ENCODE measurements at regions not wholly inside any gene's neighbourhood (a gene's known extent, or its start where the extent isn't known, plus 50 kb on each side); places are given as distances from the start of the nearest gene placed in this dataset.
A peak's percentile ranks its signal among the peaks of the same experiment; 100 is the strongest.
"Not testable (repeated sequence)": the region's sequence is repeated elsewhere in the genome, so short reads cannot be mapped to it uniquely, and the experiment has no call there.

DNA sequence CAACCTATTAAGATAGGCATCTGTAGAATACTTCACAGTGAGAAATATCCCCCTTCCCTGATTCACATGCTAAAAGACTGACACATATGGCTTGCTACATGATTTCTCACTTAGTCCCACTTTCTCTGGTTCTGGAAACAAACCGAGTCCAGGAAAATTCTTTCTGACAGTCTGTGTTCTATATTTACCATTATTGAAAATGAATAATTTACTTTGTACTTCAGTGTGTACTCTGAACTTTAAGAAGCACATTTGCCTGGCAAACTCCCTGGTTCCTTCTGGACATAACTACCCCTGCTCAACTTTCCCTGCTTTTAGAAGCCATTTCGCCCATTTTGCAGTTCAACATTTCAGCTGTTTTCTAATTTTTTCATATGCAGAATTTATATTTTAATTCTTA is 53.6 kb downstream of the APCS start:
- DNase-seq, result no peak

DNA sequence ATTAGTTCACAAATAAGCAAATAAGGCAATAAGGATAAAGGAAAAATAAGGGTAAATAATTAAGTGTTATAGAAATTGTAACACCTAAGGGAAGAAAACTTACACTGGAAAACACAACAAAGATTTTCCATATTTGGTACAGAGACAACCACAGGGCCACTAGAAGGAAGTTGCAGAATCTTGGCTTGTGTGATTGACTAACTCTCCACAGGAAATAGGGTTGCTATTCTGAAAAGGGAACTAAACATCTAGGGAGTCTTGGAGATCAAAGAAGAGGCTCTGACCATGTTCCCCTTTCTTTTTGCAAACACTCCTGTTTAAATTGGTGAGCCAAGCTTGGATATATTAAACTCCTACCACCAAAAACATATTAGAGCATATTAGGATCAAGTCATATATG is 59.1 kb downstream of the APCS start:
- peak; percentile 6 for DNase-seq

DNA sequence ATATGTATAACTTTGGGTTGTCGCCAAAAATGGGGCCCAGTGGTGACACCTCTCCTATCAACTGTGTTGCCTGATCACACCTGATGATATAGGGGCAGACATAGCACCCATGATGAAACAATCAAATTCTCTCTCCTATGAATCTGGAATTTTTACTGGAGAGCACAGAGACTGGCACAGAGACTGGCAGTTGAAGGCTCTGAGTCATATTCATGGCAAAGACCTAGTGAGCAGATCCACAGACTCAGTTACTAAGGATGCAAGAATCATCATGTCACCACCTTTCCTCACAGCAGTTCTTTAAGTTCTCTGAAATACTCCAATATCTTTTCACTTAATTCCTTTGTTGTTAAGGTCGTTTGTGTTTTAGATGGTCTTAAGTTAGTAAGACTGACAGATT is 60.0 kb downstream of the APCS start:
- DNase-seq, result no peak

DNA sequence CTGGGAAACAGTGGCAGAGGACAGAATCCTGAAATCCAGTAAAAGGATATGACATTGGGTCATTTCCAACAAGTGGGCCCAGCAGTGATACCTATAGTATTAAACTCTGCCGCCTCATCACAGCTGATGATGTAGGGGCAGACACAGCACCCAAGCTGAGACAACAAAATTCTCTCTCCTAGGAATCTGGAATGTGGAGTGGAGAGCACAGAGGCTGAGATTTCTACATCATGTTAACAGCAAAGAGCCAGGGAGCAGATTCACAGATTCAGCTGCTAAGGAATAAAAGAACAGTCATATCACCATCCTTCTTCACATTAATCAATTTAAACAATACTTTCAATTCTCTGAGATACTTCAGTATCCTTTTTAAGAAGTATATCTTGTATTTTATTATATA is 61.9 kb downstream of the CRP start:
- no peak for DNase-seq

DNA sequence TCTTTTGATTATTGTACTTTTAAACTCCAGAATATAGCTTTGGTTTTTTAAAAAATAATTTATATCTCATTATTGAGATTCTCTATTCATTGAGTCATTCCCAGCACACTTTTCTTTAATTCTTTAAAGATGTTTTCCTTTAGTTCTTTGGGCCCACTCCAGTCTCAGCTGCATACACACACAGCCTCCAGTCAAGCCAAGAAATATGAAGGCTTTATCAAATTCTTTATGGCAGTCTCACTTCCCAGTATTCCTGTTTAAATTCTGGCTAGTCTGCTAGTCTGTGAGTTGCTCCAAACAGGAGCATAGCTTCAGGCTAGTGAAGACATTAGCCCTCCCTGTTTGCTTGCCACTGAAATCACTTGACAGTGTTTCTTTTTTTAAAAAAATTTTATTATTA is 61.2 kb downstream of the CRP start:
- DNase-seq, result no peak

DNA sequence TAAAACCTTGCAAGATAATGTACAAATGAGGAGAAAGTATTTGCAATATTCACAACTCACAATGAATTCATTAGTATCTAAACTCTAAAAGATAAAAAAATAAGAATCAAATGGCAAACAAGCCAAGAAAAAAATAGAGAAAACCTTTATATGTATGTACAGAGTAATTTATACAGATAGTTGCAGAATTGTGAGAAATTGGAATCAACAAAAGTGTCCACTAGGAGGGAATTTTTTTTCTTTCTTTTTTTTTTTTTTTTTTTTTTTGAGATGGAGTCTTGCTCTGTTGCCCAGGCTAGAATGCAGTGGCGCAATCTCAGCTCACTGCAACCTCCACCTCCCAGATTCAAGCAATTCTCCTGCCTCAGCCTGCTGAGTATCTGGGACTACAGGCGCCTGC is 56.9 kb downstream of the CRP start:
- not testable (repeated sequence) for DNase-seq

Data from CD4-positive, alpha-beta T cell treated with Interleukin-17A for 1 hour (primary cell).